ENCODE measurements at regions not wholly inside any gene's neighbourhood (a gene's known extent, or its start where the extent isn't known, plus 50 kb on each side); places are given as distances from the start of the nearest gene placed in this dataset.

DNA sequence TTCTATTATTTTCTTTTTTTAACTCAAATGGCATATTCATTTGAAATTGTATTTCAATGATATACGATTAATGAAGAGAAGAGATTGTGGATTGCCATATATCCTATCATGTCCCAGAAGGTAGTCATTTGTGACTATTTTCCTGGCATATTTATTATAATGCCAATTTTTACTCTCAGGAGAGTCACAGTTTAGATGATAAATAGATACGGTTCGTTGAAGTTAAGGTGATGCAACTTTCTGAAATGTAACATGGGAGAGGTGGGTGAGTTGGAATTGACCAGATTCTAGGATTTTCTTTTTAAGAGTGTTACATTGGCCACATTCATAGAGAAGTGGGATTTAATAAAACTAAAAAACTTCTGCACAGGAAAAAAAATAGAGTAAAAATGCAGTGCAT, 1138.5 kb downstream of the NCAM2 start:
- Histone ChIP-seq H3K4me1 (no peaks in the 10 kb centered on the region), H3K27ac (no peak overlapping the region), H3K4me3 (no peak overlapping the region), H3K9me3 (no peaks in the 10 kb centered on the region), H3K36me3 (no peaks in the 10 kb centered on the region), H3K27me3 (no peaks in the 10 kb centered on the region)
- no peak for DNase-seq
- intact Hi-C loops (cut with DNase I) = no loop called here
- WGBS (ENCODE audit: insufficient coverage, low coverage, low lambda C conversion rate, missing lambda C conversion rate) = 74% methylated on average over 3 of the region's 3 CpGs
- ATAC-seq = no peak
- no peak for TF ChIP-seq POLR2A (IDR thresholded peaks at IDR 0.05)
- TF ChIP-seq, protein P1, sequence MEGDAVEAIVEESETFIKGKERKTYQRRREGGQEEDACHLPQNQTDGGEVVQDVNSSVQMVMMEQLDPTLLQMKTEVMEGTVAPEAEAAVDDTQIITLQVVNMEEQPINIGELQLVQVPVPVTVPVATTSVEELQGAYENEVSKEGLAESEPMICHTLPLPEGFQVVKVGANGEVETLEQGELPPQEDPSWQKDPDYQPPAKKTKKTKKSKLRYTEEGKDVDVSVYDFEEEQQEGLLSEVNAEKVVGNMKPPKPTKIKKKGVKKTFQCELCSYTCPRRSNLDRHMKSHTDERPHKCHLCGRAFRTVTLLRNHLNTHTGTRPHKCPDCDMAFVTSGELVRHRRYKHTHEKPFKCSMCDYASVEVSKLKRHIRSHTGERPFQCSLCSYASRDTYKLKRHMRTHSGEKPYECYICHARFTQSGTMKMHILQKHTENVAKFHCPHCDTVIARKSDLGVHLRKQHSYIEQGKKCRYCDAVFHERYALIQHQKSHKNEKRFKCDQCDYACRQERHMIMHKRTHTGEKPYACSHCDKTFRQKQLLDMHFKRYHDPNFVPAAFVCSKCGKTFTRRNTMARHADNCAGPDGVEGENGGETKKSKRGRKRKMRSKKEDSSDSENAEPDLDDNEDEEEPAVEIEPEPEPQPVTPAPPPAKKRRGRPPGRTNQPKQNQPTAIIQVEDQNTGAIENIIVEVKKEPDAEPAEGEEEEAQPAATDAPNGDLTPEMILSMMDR (IDR thresholded peaks at IDR 0.05) = no peak

GRCh38 chr21:22138297-22139016, 1140.2 kb downstream of the NCAM2 start:
- H3K36me3 ChIP-seq = no peaks in the 10 kb centered on the region
- TF ChIP-seq POLR2A (IDR thresholded peaks at IDR 0.05) = no peak
- TF ChIP-seq, protein P1 (IDR thresholded peaks at IDR 0.05) = no peak
- H3K27ac ChIP-seq = no peak overlapping the region
- H3K4me1 ChIP-seq = no peaks in the 10 kb centered on the region
- WGBS (ENCODE audit: insufficient coverage, low coverage, low lambda C conversion rate, missing lambda C conversion rate) = 76% methylated on average over 17 of the region's 18 CpGs
- ATAC-seq (no peak), DNase-seq (no peak)
- no peaks in the 10 kb centered on the region for H3K9me3 ChIP-seq
- intact Hi-C loops (cut with DNase I) = no loop called here
- no peaks in the 10 kb centered on the region for H3K27me3 ChIP-seq
- H3K4me3 ChIP-seq = no peak overlapping the region

- Histone ChIP-seq H3K4me3 (no peak overlapping the region), H3K4me1 (no peaks in the 10 kb centered on the region), H3K36me3 (no peaks in the 10 kb centered on the region), H3K27ac (no peak overlapping the region), H3K9me3 (no peaks in the 10 kb centered on the region), H3K27me3 (no peaks in the 10 kb centered on the region)
- no peak for TF ChIP-seq POLR2A (IDR thresholded peaks at IDR 0.05)
- TF ChIP-seq, protein P1 (IDR thresholded peaks at IDR 0.05) = no peak
- DNase-seq (no peak), ATAC-seq (no peak)
- intact Hi-C loops (cut with DNase I) = no loop called here
- 49% methylated on average over 3 of the region's 3 CpGs for WGBS (ENCODE audit: insufficient coverage, low coverage, low lambda C conversion rate, missing lambda C conversion rate)
Measured at GRCh38 chr21:22145545-22145944, 1147.3 kb downstream of the NCAM2 start.

- Histone ChIP-seq H3K27ac (no peak overlapping the region), H3K36me3 (no peaks in the 10 kb centered on the region), H3K9me3 (no peaks in the 10 kb centered on the region), H3K4me3 (no peak overlapping the region), H3K4me1 (no peaks in the 10 kb centered on the region), H3K27me3 (no peaks in the 10 kb centered on the region)
- TF ChIP-seq, protein P1 (IDR thresholded peaks at IDR 0.05) = no peak
- TF ChIP-seq POLR2A (IDR thresholded peaks at IDR 0.05) = no peak
- ATAC-seq (no peak), DNase-seq (no peak)
- intact Hi-C loops (cut with DNase I) = no loop called here
Measured at GRCh38 chr21:22154579-22155274, 1156.5 kb downstream of the NCAM2 start.

Data from right lobe of liver (tissue), 6 donors.